ENCODE measurements at regions not wholly inside any gene's neighbourhood (a gene's known extent, or its start where the extent isn't known, plus 50 kb on each side); places are given as distances from the start of the nearest gene placed in this dataset.

DNA sequence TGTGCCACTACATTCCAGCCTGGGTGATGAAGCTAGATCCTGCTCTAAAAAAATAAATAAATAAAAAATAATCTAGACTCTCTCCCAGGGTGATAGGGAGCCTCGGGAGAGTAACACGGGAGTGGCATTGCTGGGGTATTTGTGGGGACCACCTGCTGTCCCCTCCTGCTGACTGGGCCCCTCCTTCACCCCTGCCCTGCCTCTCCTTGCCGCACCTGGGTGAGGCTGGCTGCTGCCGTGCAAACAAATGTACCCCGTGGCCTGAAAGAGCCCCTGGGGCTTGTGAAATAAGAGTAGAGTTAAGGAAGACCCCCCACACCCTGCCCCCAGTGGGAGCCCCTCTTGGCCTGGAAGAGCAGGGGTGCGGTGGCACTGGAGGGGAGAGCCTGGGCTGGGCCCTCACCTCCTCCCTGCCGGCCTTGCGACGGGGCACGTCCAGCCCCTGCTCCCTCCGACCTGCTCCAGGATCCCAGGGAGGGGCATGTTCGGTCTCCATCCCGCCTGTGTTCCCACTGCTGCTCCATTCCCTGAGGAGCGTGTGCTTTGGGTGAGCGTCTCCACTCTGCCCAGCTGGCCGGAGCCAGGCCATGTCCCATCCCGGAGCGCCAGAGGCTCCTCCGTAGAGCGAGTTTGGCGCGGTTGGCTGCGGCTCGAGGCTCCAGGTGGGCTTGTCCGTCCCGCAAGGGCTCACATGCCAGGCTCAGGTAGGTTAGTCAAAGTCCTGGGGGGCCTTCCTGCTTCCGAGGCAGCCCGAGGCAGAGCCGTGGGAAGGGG lies 75.0 kb upstream of the RNU6ATAC start:
- TF ChIP-seq, protein P1, sequence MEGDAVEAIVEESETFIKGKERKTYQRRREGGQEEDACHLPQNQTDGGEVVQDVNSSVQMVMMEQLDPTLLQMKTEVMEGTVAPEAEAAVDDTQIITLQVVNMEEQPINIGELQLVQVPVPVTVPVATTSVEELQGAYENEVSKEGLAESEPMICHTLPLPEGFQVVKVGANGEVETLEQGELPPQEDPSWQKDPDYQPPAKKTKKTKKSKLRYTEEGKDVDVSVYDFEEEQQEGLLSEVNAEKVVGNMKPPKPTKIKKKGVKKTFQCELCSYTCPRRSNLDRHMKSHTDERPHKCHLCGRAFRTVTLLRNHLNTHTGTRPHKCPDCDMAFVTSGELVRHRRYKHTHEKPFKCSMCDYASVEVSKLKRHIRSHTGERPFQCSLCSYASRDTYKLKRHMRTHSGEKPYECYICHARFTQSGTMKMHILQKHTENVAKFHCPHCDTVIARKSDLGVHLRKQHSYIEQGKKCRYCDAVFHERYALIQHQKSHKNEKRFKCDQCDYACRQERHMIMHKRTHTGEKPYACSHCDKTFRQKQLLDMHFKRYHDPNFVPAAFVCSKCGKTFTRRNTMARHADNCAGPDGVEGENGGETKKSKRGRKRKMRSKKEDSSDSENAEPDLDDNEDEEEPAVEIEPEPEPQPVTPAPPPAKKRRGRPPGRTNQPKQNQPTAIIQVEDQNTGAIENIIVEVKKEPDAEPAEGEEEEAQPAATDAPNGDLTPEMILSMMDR (IDR thresholded peaks at IDR 0.05), result no peak
- TF ChIP-seq ZFX (IDR thresholded peaks at IDR 0.05; ENCODE audit: borderline replicate concordance), result no peak

All from 22Rv1 (cell line).